GM18867 (cell line): ENCODE measurements at regions not wholly inside any gene's neighbourhood (a gene's known extent, or its start where the extent isn't known, plus 50 kb on each side); places are given as distances from the start of the nearest gene placed in this dataset.

ENCODE experiments used
- ATAC-seq: cut with Tn5 transposase; IDR thresholded peaks from one replicate; pipeline ENCODE4 v1.9.1; 2021; ENCODE audit warnings: mild to moderate bottlenecking, moderate library complexity; ENCODE audit not compliant: unreplicated experiment

- ATAC-seq = no peak
Observed at GRCh38 chr12:3972576-3972975, 99.4 kb upstream of the PARP11 start.

GRCh38 chr12:3968523-3968922 lies 95.3 kb upstream of the PARP11 start:
- no peak for ATAC-seq

GRCh38 chr12:3967556-3968160 lies 94.5 kb upstream of the PARP11 start:
- ATAC-seq = no peak

- no peak for ATAC-seq
Observed at GRCh38 chr12:3966376-3966775, 93.2 kb upstream of the PARP11 start.

GRCh38 chr12:3965046-3965445 lies 91.8 kb upstream of the PARP11 start:
- ATAC-seq = no peak

GRCh38 chr12:3964439-3964838 lies 91.2 kb upstream of the PARP11 start:
- ATAC-seq = no peak

- no peak for ATAC-seq
Observed at GRCh38 chr12:3962631-3963483, 89.7 kb upstream of the PARP11 start.

GRCh38 chr12:3961591-3961990 lies 88.4 kb upstream of the PARP11 start:
- no peak for ATAC-seq

GRCh38 chr12:3959799-3960560 lies 86.8 kb upstream of the PARP11 start:
- ATAC-seq = no peak

GRCh38 chr12:3958534-3958933 lies 85.3 kb upstream of the PARP11 start:
- no peak for ATAC-seq

- ATAC-seq = no peak
Observed at GRCh38 chr12:3951380-3952135, 78.4 kb upstream of the PARP11 start.

GRCh38 chr12:3950714-3951320 lies 77.6 kb upstream of the PARP11 start:
- ATAC-seq = no peak

- no peak for ATAC-seq
Observed at GRCh38 chr12:3947781-3948180, 74.6 kb upstream of the PARP11 start.

GRCh38 chr12:3945671-3946070 lies 72.5 kb upstream of the PARP11 start:
- ATAC-seq = no peak

- no peak for ATAC-seq
Observed at GRCh38 chr12:3944620-3945019, 71.4 kb upstream of the PARP11 start.

- ATAC-seq = no peak
Observed at GRCh38 chr12:3938042-3938544, 64.9 kb upstream of the PARP11 start.

GRCh38 chr12:3935078-3935477 lies 61.9 kb upstream of the PARP11 start:
- no peak for ATAC-seq

- no peak for ATAC-seq
Observed at GRCh38 chr12:3933819-3934192, 60.6 kb upstream of the PARP11 start.

- no peak for ATAC-seq
Observed at GRCh38 chr12:3933074-3933818, 60.0 kb upstream of the PARP11 start.

- no peak for ATAC-seq
Observed at GRCh38 chr12:3931776-3932175, 58.6 kb upstream of the PARP11 start.
